ENCODE measurements at regions not wholly inside any gene's neighbourhood (a gene's known extent, or its start where the extent isn't known, plus 50 kb on each side); places are given as distances from the start of the nearest gene placed in this dataset.

- TF ChIP-seq, protein P1, sequence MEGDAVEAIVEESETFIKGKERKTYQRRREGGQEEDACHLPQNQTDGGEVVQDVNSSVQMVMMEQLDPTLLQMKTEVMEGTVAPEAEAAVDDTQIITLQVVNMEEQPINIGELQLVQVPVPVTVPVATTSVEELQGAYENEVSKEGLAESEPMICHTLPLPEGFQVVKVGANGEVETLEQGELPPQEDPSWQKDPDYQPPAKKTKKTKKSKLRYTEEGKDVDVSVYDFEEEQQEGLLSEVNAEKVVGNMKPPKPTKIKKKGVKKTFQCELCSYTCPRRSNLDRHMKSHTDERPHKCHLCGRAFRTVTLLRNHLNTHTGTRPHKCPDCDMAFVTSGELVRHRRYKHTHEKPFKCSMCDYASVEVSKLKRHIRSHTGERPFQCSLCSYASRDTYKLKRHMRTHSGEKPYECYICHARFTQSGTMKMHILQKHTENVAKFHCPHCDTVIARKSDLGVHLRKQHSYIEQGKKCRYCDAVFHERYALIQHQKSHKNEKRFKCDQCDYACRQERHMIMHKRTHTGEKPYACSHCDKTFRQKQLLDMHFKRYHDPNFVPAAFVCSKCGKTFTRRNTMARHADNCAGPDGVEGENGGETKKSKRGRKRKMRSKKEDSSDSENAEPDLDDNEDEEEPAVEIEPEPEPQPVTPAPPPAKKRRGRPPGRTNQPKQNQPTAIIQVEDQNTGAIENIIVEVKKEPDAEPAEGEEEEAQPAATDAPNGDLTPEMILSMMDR (IDR thresholded peaks at IDR 0.05 in 8 of 11, conservative IDR thresholded peaks at IDR 0.05 in 3 of 11), result no peak
- no peak for TF ChIP-seq POLR2AphosphoS5 (IDR thresholded peaks at IDR 0.05)
These were observed 372.0 kb upstream of the ATP10A start for GRCh38 chr15:26234976-26235767.
